Tibial nerve (tissue), 4 donors: ENCODE measurements at regions not wholly inside any gene's neighbourhood (a gene's known extent, or its start where the extent isn't known, plus 50 kb on each side); places are given as distances from the start of the nearest gene placed in this dataset.
"Not testable (repeated sequence)": the region's sequence is repeated elsewhere in the genome, so short reads cannot be mapped to it uniquely, and the experiment has no call there.

Experiments
- DNase-seq, 2 donors: peaks; one replicate each; pipeline ENCODE4 v3.0.0-alpha.2; 2019; ENCODE audit warnings: low spot score in 2 of 2
- H3K27ac ChIP-seq, 4 donors: fragments of 200-600 bp; sonication (generic) in 3 of 4; one replicate each; pipeline ENCODE4 v1.5.1; 2017 to 2019; ENCODE audit warnings: mild to moderate bottlenecking in 1 of 4
- H3K27me3 ChIP-seq, 2 donors: fragments of 200-600 bp; sonication (generic) in 1 of 2; one replicate each; pipeline versions ENCODE4 v1.5.1 to v1.6.0; 2017 to 2019
- H3K36me3 ChIP-seq, 3 donors: fragments of 200-600 bp; sonication (generic); one replicate each; pipeline ENCODE4 v1.5.1; 2018 to 2019
- H3K4me1 ChIP-seq, 4 donors: fragments of 200-600 bp; sonication (generic) in 3 of 4; one replicate each; pipeline ENCODE4 v1.5.1; 2017 to 2019
- H3K4me3 ChIP-seq, 4 donors: fragments of 200-600 bp; sonication (generic) in 3 of 4; one replicate each; pipeline ENCODE4 v1.5.1; 2017 to 2019; ENCODE audit warnings: mild to moderate bottlenecking in 1 of 4, moderate library complexity in 1 of 4
- H3K9me3 ChIP-seq, 4 donors: fragments of 200-600 bp; sonication (generic) in 3 of 4; one replicate each; pipeline ENCODE4 v1.5.1; 2017 to 2019
- CTCF ChIP-seq, 5 experiments: fragments of 200-600 bp in 3 of 5; fragments of 450-650 bp in 2 of 5; sonication (generic) in 3 of 5; IDR thresholded peaks; one replicate each; pipeline ENCODE4 v1.5.1; 2016 to 2019; ENCODE audit warnings: antibody characterized with exemption in 5 of 5, mild to moderate bottlenecking in 3 of 5, moderate library complexity in 2 of 5
- EP300 ChIP-seq, 2 donors: sonication (generic); formaldehyde crosslinking; IDR thresholded peaks; one replicate each; pipeline ENCODE4 v1.6.1; 2017; ENCODE audit warnings: antibody characterized with exemption in 2 of 2, mild to moderate bottlenecking in 1 of 2
- POLR2A ChIP-seq, 2 donors: fragments of 450-650 bp; IDR thresholded peaks; one replicate each; pipeline ENCODE4 v1.6.1; 2017; ENCODE audit warnings: antibody characterized with exemption in 2 of 2, mild to moderate bottlenecking in 2 of 2, moderate library complexity in 2 of 2
- WGBS, 2 donors: methylation state at CpG; one replicate each; pipeline ENCODE4 v1.1.5; 2018; 5-methylcytosine and 5-hydroxymethylcytosine counted together

- H3K9me3 ChIP-seq: no peaks in the 10 kb centered on the region
- H3K36me3 ChIP-seq: no peaks in the 10 kb centered on the region
- no peaks in the 10 kb centered on the region for H3K27me3 ChIP-seq
- TF ChIP-seq EP300 (IDR thresholded peaks at IDR 0.05) (no peak), CTCF (IDR thresholded peaks at IDR 0.05) (no peak), POLR2A (IDR thresholded peaks at IDR 0.05) (no peak)
- WGBS, 2 donors: 65 to 71% methylated on average over 3 of the region's 3 CpGs
- H3K27ac ChIP-seq: no peak overlapping the region
- H3K4me3 ChIP-seq: no peak overlapping the region
- no peak for DNase-seq
- H3K4me1 ChIP-seq: no peaks in the 10 kb centered on the region
Measured at GRCh38 chr14:81618695-81619094, 85.0 kb upstream of the SEL1L start.

DNA sequence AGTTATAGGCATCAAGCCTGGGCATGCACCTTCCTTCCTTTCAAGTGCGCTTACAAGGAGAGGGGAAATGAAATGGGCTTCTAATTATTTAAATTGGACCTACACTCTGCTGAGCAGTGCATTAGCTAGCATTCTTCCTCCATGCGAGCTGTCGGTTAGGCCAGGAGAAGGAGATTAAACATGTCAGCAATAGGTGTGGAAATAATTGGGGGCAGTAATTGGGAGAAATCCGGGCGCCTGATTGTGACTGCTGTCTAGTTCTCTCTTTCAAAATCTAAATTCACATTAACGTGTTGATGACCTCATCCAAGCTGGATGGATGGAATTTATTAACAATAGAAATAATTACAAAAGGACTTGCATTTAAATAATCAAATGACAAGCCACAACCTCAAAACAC lies 86.2 kb upstream of the SEL1L start:
- no peak overlapping the region for H3K27ac ChIP-seq
- H3K27me3 ChIP-seq: no peaks in the 10 kb centered on the region

GRCh38 chr14:81623771-81624396 lies 90.2 kb upstream of the SEL1L start:
- H3K4me3 ChIP-seq, H3K9me3 ChIP-seq, H3K27me3 ChIP-seq, H3K27ac ChIP-seq, H3K36me3 ChIP-seq, DNase-seq, H3K4me1 ChIP-seq: not testable (repeated sequence)
- WGBS, 2 donors: 97 to 98% methylated on average over 24 to 36 of the region's 55 CpGs

More for the DNA sequence above, 86.2 kb upstream of the SEL1L start:
- WGBS, 2 donors: 70 to 79% methylated on average over 6 of the region's 6 CpGs
- Histone ChIP-seq H3K4me1 (no peaks in the 10 kb centered on the region), H3K9me3 (no peaks in the 10 kb centered on the region), H3K4me3 (no peak overlapping the region), H3K36me3 (no peaks in the 10 kb centered on the region)
- DNase-seq: no peak
- TF ChIP-seq POLR2A (IDR thresholded peaks at IDR 0.05): no peak
- TF ChIP-seq CTCF (IDR thresholded peaks at IDR 0.05): no peak
- TF ChIP-seq EP300 (IDR thresholded peaks at IDR 0.05): no peak

- TF ChIP-seq CTCF (IDR thresholded peaks at IDR 0.05): peak in 4 of 5 experiments; percentile 23 to 50 (median 32)
- no peak for TF ChIP-seq EP300 (IDR thresholded peaks at IDR 0.05)
- WGBS, 2 donors: 0 to 3% methylated on average over 1 of the region's 1 CpG
- no peak overlapping the region for H3K4me3 ChIP-seq
Measured at GRCh38 chr14:81625343-81625742, 91.7 kb upstream of the SEL1L start.

GRCh38 chr14:81632157-81632556 lies 98.5 kb upstream of the SEL1L start:
- no peak for DNase-seq
- H3K9me3 ChIP-seq: no peaks in the 10 kb centered on the region
- TF ChIP-seq POLR2A (IDR thresholded peaks at IDR 0.05) (no peak), CTCF (IDR thresholded peaks at IDR 0.05) (no peak), EP300 (IDR thresholded peaks at IDR 0.05) (no peak)
- H3K4me1 ChIP-seq: no peaks in the 10 kb centered on the region
- no peaks in the 10 kb centered on the region for H3K36me3 ChIP-seq
- peaks cover 0 to 2% of the 10 kb centered on the region in 2 donors for H3K27me3 ChIP-seq
- no peak overlapping the region for H3K4me3 ChIP-seq
- H3K27ac ChIP-seq: no peak overlapping the region

More at GRCh38 chr14:81625343-81625742, 91.7 kb upstream of the SEL1L start:
- Histone ChIP-seq H3K9me3 (no peaks in the 10 kb centered on the region), H3K36me3 (no peaks in the 10 kb centered on the region), H3K27ac (no peak overlapping the region), H3K27me3 (no peaks in the 10 kb centered on the region), H3K4me1 (no peaks in the 10 kb centered on the region)
- no peak for DNase-seq

DNA sequence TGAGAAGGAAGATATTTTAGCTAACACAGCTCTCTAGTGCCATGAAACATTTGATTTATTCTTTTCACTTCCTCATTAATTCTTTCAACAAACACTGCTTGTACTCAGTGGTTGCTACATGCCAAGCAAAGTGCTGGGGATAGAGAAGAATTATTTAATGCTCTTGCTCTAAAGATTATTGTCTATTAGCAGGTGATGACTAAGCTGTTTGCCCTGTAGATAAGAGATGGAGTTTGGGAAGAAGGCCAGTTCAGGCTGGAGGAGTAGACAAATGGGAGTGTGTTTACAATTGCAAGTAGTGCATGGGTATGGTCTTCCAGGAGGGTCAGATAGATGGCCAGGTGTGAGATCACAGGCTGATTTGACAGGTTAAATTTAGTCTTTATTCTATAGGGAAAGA lies 99.8 kb upstream of the SEL1L start:
- Histone ChIP-seq H3K4me1 (peaks cover 0 to under 1% (median 0%) of the 10 kb centered on the region in 4 donors), H3K4me3 (no peak overlapping the region), H3K27ac (no peak overlapping the region), H3K9me3 (no peaks in the 10 kb centered on the region), H3K27me3 (peaks cover 0 to 2% of the 10 kb centered on the region in 2 donors), H3K36me3 (no peaks in the 10 kb centered on the region)
- no peak for TF ChIP-seq EP300 (IDR thresholded peaks at IDR 0.05)
- no peak for TF ChIP-seq POLR2A (IDR thresholded peaks at IDR 0.05)
- no peak for TF ChIP-seq CTCF (IDR thresholded peaks at IDR 0.05)
- DNase-seq: no peak
